A673 (cell line): ENCODE measurements at regions not wholly inside any gene's neighbourhood (a gene's known extent, or its start where the extent isn't known, plus 50 kb on each side); places are given as distances from the start of the nearest gene placed in this dataset.

Experiments
- CTCF ChIP-seq: fragments of 300-800, 200-600 bp; sonication (generic); conservative IDR thresholded peaks from 2 replicates; pipeline ENCODE4 v1.5.1; 2017; ENCODE audit warnings: low read depth, mild to moderate bottlenecking, antibody characterized with exemption, low read length, moderate library complexity, mixed read lengths
- EZH2 ChIP-seq: fragments of 200-600 bp; sonication (generic); IDR thresholded peaks from 2 replicates; pipeline ENCODE4 v1.6.1; 2017; ENCODE audit warnings: borderline replicate concordance, low read depth, mild to moderate bottlenecking, mixed read lengths, antibody characterized with exemption, low read length; ENCODE audit not compliant: poor library complexity, severe bottlenecking

- TF ChIP-seq CTCF (no peak), EZH2 (no peak)
These were observed 144.6 kb downstream of the LPIN1 start for GRCh38 chr2:11891028-11891427.
